ENCODE measurements at regions not wholly inside any gene's neighbourhood (a gene's known extent, or its start where the extent isn't known, plus 50 kb on each side); places are given as distances from the start of the nearest gene placed in this dataset.

GRCh38 chr5:2631758-2632157 is 119.7 kb downstream of the IRX2 start:
- DNase-seq (ENCODE audit: extremely low spot score): no peak
- ChIA-PET POLR2A (no interaction called here), CTCF (interaction anchor here (1.3 to 1.4 kb wide), 2 partner anchors 11 to 16 kb away, joined by 3 read pairs; no protein-coding TSS in a partner anchor)
- TF ChIP-seq CTCF (IDR thresholded peaks at IDR 0.05; ENCODE audit: control extremely low read depth, extremely low read depth, low read depth, missing control alignments): no peak

- no peak for DNase-seq (ENCODE audit: extremely low spot score)
- POLR2A ChIA-PET: no interaction called here
- no peak for TF ChIP-seq CTCF (IDR thresholded peaks at IDR 0.05; ENCODE audit: control extremely low read depth, extremely low read depth, low read depth, missing control alignments)
- CTCF ChIA-PET: no interaction called here
Measured at GRCh38 chr5:2629045-2629444, 122.4 kb downstream of the IRX2 start.

DNA sequence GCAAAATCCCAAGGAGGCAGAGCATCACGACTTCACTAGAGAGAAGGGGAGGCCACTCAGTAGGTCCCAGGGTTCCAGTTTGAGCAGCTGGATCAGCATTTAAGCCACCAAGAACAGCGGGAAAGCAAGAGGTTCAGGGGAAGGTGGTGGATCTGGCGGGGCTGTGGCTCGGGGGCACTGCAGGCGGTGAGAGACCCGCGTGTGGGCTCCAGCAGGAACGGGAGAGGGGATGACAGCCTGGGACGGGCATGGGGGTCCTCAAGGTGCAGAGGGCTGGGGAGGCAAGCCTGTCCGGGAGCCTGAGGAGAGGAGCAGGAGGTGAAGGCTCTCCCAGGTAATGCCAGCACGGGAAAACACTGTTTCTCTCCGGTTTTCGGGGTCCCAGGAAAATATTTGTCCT is 123.6 kb downstream of the IRX2 start:
- no peak for DNase-seq (ENCODE audit: extremely low spot score)
- ChIA-PET POLR2A (no interaction called here), CTCF (no interaction called here)
- TF ChIP-seq CTCF (IDR thresholded peaks at IDR 0.05; ENCODE audit: control extremely low read depth, extremely low read depth, low read depth, missing control alignments): no peak

- TF ChIP-seq CTCF (IDR thresholded peaks at IDR 0.05; ENCODE audit: control extremely low read depth, extremely low read depth, low read depth, missing control alignments): no peak
- DNase-seq (ENCODE audit: extremely low spot score): no peak
- CTCF ChIA-PET: interaction anchor here (1.2 kb wide), 1 partner anchor 11 kb away, joined by 4 read pairs; no protein-coding TSS in a partner anchor
- POLR2A ChIA-PET: no interaction called here
Measured at GRCh38 chr5:2626572-2626971, 124.9 kb downstream of the IRX2 start.

GRCh38 chr5:2622866-2623265 is 128.6 kb downstream of the IRX2 start:
- no peak for DNase-seq (ENCODE audit: extremely low spot score)
- ChIA-PET CTCF (interaction anchor here (0.9 kb wide), 1 partner anchor 18 kb away, joined by 3 read pairs; no protein-coding TSS in a partner anchor), POLR2A (no interaction called here)
- TF ChIP-seq CTCF (IDR thresholded peaks at IDR 0.05; ENCODE audit: control extremely low read depth, extremely low read depth, low read depth, missing control alignments): no peak

DNA sequence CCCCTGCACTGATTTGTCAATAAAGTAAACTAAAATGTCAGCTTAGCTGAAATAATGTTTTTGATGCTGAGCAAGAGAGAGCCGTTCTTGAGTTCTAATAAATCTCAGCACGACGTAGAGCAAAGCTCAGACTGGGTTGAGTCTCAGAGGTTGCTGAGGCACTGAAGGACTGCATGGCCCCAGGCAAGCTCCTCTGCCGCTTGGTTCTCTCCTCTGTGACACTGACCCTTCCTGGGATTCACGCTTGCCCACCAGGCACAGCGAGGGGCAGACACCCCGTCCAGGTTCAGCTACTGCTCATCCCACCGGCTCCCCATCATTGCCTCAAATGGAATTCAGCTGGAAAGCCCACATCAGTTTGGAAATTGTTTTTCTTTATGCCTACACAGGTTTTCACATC is 129.8 kb downstream of the IRX2 start:
- CTCF ChIA-PET: interaction anchor here (1.3 kb wide), 1 partner anchor 10 kb away, joined by 3 read pairs; no protein-coding TSS in a partner anchor
- POLR2A ChIA-PET: no interaction called here
- no peak for TF ChIP-seq CTCF (IDR thresholded peaks at IDR 0.05; ENCODE audit: control extremely low read depth, extremely low read depth, low read depth, missing control alignments)

DNA sequence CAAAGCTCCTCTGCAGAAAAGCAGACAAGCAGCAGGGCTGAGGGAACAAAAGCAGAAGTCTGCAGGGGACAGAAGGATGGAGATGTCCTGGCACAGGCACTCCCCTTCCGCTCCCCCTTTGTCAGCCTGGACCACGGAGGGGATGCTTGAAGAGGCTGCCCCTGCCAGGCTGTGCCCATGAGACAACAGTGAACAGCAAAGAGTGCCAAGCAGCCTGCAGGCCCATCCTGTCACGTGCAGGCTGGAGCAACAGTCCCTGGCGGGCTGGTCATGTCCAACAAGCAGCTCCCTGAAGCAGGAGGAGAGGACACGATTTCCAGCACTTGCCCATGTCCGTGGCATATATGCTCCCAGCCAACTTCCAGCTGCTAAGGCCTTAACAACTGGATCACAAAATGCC is 132.3 kb downstream of the IRX2 start:
- no peak for DNase-seq (ENCODE audit: extremely low spot score)
- POLR2A ChIA-PET: no interaction called here
- no peak for TF ChIP-seq CTCF (IDR thresholded peaks at IDR 0.05; ENCODE audit: control extremely low read depth, extremely low read depth, low read depth, missing control alignments)
- CTCF ChIA-PET: no interaction called here

More for the DNA sequence above, 129.8 kb downstream of the IRX2 start:
- no peak for DNase-seq (ENCODE audit: extremely low spot score)
